GM10266 (cell line): ENCODE measurements at regions not wholly inside any gene's neighbourhood (a gene's known extent, or its start where the extent isn't known, plus 50 kb on each side); places are given as distances from the start of the nearest gene placed in this dataset.
"Not testable (repeated sequence)": the region's sequence is repeated elsewhere in the genome, so short reads cannot be mapped to it uniquely, and the experiment has no call there.

ENCODE experiments used
- DNase-seq: peaks from one replicate; pipeline ENCODE4 v3.0.0; 2012; ENCODE audit errors: extremely low spot score
- TF ChIP-seq, protein P1 (sequence below): IDR thresholded peaks from 2 replicates; pipeline ENCODE4 v1.5.1; 2012; ENCODE audit warnings: mild to moderate bottlenecking, low read depth; ENCODE audit not compliant: control insufficient read depth, insufficient read depth; ENCODE audit errors: missing control alignments

DNA sequence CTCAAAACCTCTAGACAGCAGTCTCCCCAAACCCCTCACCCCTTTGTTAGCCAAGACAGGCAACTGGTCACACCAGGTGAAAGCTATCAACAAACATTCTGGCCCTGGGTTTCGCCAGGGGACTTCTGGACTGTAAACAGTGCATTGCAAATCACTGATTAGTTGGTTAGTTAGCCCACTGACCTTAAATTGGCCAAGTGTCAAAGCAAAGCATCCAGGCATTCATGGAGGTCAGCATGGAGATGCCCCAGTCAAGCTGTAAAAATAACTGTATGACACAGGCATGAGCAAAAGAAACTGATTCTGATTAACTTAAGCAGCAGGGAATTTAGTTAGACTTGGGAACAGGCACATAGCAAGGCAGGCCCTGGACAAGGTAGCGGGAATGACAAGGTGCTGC, 156.0 kb upstream of the TTC29 start:
- TF ChIP-seq, protein P1, sequence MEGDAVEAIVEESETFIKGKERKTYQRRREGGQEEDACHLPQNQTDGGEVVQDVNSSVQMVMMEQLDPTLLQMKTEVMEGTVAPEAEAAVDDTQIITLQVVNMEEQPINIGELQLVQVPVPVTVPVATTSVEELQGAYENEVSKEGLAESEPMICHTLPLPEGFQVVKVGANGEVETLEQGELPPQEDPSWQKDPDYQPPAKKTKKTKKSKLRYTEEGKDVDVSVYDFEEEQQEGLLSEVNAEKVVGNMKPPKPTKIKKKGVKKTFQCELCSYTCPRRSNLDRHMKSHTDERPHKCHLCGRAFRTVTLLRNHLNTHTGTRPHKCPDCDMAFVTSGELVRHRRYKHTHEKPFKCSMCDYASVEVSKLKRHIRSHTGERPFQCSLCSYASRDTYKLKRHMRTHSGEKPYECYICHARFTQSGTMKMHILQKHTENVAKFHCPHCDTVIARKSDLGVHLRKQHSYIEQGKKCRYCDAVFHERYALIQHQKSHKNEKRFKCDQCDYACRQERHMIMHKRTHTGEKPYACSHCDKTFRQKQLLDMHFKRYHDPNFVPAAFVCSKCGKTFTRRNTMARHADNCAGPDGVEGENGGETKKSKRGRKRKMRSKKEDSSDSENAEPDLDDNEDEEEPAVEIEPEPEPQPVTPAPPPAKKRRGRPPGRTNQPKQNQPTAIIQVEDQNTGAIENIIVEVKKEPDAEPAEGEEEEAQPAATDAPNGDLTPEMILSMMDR, result no peak

GRCh38 chr4:147102596-147102995, 156.9 kb upstream of the TTC29 start:
- TF ChIP-seq, protein P1, result no peak

More for the DNA sequence above, 156.0 kb upstream of the TTC29 start:
- DNase-seq, result no peak

GRCh38 chr4:147103403-147103946, 157.8 kb upstream of the TTC29 start:
- DNase-seq, result no peak
- TF ChIP-seq, protein P1, result no peak

More at GRCh38 chr4:147102596-147102995, 156.9 kb upstream of the TTC29 start:
- no peak for DNase-seq

DNA sequence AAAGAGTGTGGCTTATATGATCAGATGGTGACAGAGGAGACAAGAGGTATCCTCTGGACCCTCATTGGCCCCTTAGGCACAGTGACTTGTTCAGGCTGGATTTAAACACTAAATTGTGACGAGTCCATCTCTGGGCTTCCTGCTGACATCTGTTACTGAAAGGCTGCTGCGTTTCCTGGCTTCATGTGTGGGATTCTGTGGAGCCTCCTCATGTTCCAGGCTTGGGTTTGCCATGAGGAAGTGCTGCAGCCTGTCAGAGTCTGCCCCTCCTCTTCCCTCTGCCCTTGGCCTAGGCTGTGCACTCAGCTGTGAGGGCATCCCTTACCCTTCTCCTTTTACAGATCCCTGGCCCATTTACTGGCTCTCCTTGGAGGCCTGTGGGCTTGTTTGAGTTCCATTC, 159.1 kb upstream of the TTC29 start:
- TF ChIP-seq, protein P1, result no peak
- DNase-seq, result no peak

- no peak for DNase-seq
- TF ChIP-seq, protein P1, result no peak
Measured at GRCh38 chr4:147108409-147108808, 162.7 kb upstream of the TTC29 start.

DNA sequence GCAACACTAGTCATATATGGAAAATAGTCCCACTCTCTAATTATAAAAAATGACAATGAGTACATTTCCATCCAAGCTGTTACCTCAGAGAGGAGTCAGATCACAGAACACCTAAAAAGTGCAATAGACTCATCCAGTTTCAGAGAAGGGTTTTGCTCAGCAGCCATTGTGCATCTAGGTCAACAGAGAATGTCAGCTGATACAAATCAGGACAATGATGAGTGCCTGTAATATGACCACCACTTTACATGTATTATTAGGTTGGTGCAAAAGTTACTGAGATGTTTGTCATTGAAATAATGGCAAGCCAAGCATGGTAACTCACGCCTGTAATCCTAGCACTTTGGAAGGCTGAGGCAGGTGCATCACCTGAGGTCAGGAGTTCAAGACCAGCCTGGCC, 164.1 kb upstream of the TTC29 start:
- DNase-seq, result no peak
- TF ChIP-seq, protein P1, result no peak

DNA sequence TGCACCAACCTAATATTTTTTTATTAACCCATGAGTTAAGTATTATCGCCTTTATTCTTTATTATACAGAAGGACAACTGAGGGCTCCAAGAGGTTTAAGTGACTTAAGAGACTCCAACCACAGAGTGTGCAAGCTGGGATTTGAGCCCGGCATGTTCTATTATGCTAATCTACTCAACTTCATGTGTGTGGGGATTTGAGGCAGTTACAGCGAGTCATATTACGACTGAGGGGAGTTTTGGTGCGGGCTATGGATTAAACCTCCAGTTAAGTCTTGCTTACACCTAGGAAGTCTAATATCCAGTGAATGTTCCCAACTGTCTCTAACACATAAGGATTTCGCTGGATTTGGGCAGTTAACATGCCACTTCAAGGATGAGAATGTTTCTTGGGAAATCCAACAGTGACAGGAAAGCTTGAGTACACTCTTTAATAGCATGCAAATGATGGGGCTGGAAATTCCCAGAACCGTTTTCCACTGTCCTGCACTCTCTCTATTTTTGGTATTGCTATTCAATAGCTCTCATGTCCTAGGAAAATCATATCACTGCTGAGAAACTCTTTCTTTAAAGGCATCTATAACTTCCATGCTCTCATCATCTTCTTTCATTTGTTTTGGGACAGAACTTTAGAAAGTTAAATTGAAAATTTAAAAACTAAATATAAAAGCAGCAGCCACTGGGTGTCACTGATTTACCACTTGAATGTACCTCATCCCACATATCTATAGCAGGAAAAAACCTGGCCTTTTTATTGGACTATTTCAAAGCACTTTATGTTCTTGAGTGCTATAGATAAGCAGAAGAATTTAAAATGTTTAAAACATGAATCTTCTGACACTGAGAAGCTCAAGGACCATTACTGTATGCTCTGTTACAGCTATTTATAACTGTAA, 165.1 kb upstream of the TTC29 start:
- TF ChIP-seq, protein P1, result no peak
- DNase-seq, result no peak

DNA sequence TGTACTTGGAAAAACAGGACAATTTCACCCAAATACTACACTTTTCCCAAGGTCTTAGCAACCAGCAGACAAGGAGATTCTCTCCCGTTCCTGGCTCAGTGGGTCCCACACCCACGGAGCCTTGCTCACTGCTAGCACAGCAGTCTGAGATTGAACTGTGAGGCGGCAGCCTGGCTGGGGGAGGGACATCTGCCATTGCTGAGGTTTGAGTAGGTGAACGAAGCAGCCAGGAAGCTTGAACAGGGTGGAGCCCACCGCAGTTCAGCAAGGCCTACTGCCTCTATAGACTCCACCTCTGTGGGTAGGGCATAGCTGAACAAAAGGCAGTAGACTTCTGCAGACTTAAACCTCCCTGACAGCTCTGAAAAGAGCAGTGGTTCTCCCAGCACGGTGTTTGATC, 166.5 kb upstream of the TTC29 start:
- not testable (repeated sequence) for DNase-seq
